Dedifferentiated amniotic fluid mesenchymal stem cell (primary cell): ENCODE measurements at regions not wholly inside any gene's neighbourhood (a gene's known extent, or its start where the extent isn't known, plus 50 kb on each side); places are given as distances from the start of the nearest gene placed in this dataset.
"Not testable (repeated sequence)": the region's sequence is repeated elsewhere in the genome, so short reads cannot be mapped to it uniquely, and the experiment has no call there.

Experiments
- DNase-seq: peaks from one replicate; pipeline ENCODE4 v3.0.0-alpha.2; 2016; ENCODE audit errors: extremely low spot score

DNA sequence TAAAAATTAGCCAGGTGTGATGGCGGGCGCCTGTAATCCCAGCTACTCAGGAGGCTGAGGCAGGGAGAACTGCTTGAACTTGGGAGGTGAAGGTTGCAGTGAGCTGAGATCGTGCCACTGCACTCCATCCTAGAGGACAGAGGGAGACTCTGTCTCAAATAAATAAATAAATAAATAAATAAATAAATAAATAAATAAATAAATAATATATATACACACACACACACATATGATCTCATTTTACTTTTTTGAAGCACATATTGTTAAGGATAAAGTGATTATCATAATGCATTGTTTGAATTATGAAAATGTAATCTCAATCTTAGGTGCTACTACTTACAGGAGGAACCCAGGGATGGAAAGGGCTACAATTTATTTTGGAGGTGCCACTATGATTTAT, 130.5 kb upstream of the PCDH7 start:
- DNase-seq = not testable (repeated sequence)

DNA sequence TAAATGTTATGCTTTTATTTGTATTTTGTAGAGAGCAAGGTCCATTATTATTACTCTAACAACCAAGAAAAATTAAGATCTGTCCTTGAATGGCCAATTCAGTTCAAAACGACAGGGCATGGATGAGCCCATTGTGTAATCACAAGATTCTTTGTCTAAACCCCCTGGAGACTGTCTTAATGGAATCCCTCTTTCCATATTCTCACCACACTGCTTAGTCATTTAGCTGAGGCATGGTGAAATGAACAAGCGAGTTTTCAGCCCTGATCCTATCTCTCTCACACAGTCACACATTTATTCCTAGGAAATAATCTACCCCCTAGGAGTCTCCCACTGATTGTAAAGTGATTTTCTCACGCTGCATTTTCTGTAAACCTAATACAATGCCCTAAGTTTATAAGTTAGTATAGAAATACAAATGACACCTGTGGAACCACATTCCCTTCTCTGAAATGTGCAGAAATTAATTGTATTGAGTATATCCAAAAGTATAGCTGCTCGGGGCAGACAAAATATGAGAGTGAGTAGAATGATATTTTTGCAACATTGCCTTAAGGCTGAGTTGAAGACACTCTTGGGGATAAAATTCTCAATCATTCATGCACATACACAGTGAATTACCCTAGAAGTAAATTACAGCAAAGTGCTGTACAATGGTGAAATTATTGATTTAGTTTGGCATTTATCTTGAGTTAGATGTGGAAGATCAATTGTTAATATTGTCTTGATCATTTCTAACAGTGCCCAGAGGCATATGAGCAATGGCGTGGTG, 119.7 kb upstream of the PCDH7 start:
- no peak for DNase-seq

DNA sequence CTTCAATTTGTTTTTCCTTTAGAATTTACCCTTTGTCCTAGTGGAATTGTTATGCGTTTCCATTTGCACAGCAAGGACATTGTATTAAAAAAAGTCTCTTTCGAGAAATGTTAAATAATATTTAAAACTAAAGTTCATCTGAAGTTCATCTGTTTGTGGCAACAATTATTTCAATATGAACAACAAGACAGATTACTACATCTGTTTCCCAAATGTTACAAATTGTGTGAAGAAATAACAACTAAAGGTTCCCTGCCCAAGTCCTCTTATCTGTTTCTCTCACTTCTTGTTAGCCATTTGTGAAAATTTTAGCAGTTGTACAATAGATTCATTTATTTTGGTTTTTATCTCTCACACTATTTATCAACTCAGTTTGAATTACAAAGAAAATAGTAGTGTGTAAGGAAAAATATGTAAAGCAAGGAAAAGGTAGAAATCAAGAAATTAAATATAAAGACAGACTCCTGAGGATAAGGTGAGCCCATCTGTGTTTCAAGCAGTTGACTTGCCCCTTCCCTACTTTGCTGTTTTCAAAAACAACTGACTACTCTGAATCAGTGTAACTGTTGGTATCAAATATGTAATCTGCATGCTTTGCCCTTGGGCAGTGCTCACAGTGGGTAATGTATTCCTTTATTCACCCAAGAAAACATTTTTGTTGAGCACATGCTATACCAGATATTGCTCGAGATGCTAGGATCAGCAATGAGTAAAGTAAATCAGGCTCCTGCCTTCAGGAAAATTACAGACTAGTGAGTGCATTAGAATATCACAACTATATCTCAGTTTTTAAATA, 118.9 kb upstream of the PCDH7 start:
- no peak for DNase-seq

DNA sequence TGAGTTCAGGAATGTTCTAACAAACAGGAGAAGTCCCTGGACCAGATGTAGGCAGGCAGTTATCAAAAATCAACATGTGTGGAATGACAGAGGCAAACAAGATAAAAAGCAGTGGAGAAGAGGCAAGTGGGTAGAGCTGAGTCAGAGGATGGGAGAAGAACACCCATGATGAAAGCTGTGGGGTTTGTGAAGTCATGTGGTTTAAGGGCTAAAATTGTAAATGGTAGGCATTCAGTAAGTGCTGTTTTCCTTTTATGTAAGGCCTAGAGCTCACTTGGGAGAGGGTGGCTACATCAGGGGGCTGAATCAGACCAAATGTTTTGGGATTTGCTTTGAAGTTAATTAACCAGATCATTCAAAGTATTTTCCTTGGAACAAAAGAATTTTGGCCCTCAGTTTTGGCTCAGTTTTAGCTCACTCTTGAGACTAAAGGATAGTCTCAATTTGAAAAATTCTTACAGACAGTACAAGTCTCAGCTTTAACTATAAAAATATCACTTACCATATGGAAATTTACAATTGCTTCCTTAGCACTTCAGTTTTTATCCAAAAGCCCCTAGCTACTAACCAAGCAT, 114.5 kb upstream of the PCDH7 start:
- no peak for DNase-seq

DNA sequence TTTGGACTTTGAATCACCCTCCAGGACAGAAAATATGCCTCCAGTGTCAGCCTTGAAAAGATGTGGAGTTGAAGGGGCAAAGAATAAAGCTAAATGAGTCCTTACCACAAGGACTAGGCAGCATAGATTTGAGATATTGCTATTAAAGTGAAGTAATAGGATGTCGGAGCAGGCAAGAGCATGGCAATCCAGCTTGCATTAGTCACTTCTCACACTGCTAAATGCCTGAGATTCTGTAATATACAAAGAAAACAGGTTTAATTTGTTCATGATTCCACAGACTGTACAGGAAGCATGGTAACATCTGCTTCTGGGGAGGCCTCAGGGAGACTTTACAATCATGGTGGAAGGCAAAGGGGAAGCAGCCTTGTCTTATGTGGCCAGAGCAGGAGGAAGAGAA, 109.8 kb upstream of the PCDH7 start:
- DNase-seq = no peak

DNA sequence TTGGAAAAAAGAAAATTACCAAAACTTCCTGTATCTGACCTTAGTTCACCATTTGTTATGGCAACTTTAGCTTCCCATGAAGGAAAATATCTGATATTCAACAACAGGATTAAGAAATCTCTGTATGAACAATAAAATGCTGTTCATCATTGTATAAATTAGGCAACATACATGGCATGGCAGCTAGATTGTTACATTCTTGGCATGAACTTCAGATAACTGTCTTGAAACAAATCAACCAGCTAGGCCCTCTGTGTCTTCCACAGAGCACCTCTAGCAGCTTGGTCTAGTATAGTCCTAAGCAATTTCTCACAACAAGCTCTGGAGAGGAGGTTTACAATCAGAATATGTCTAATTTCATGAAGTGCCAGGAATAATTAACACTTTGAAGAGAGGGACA, 105.4 kb upstream of the PCDH7 start:
- no peak for DNase-seq

DNA sequence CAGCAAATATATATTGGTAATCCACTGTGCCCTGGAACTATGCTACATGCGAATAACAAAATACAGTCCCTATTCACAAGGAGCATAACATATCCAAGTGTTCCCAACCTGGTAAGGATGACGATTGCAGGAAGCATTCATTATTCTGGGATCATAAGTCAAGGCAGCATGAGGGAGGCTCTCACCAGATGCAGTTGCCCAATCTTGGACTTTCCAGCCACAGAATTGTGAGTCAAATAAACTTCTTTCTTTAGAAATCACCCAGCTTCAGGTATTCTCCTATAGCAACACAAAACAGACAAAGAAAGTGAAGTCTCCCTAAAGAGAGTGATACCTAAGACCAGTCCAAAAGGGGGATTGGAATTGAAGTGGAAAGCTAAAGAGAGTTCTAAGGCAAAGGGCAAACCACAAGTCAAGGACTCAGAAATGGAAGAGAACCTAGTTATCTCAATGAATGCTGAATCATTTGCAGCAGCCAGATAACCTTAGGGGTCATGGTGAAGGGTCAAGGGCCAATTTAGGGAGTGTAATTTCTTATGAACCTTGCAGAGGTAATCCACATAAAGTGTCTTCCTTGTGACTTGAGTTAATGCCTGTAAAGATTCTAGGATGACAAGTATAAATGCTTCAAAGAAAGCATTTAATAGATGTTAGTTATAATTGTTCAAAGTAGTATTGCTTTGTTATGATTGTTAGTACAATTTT, 103.1 kb upstream of the PCDH7 start:
- no peak for DNase-seq

DNA sequence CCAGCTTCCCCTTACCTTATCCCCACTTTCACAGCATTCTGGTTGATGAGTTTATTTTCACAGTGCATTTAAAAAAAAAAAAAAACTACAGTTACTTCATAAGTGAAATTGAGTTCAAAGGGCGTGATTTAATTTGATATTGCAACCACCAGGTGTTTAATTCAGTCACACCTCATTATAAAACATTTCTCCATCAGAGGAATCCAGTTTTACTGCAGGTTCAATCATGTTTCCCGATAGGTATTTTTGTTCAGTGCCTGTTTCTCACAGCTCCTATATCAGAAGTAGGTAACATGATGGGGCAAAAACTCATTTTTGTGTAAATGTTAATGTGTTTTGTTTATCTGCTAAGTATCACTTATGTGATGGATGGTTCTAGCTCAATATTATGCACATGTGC, 102.3 kb upstream of the PCDH7 start:
- DNase-seq = no peak

DNA sequence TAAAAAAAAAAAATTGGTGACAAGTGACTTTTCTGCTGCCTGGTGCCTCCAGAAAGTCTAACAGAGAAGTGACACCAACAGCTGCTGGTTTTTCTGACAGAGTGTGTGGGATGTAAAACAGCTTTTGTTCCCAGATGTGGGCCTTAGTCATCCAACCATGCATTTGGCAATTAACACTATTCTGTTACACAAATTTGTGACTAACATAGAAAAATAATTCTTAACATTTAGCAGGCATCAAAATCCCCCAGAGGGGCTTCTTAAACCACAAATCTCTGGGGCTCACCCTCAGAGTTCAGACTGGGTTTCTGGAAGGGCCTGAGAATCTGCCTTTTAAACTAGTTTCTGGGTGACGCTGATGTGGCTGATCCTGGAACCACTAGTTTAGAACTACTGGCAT, 100.5 kb upstream of the PCDH7 start:
- DNase-seq = no peak

DNA sequence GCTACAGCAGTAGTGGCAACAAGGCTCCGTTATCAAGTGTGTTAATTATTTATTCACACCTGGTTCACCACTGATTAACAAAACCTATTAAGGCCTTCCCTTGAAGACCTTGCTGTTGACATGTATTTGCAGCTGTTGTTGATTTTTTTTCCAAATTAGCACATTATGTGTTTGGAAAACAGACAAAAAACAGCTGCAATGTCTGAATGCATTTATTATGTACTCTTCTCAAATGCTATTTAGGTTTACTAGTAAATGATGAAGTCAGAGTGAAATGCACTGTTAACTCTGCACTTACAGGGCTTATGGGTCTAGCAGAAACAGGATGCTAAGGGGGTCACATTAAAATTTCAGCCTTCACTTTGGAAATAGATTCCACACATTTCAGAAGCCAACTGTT, 99.5 kb upstream of the PCDH7 start:
- DNase-seq = no peak

DNA sequence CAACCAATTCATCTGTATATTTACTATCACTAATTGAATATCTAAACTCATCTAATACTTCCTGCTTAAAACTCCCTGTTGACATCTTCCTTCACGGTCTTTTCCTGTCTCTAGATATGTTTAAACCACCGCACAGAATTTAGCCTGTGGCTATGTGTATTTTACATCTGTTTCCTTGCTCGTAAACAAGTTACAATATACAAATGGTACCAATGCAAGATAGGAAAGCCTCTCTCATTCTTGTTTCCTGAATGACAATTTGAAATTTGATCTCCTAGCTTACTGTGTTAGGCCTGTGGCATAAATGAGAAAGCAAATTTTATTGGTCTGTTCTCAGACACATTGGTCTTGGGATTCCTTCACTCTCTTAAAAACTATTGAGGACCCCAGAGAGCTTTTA, 89.7 kb upstream of the PCDH7 start:
- DNase-seq = no peak

DNA sequence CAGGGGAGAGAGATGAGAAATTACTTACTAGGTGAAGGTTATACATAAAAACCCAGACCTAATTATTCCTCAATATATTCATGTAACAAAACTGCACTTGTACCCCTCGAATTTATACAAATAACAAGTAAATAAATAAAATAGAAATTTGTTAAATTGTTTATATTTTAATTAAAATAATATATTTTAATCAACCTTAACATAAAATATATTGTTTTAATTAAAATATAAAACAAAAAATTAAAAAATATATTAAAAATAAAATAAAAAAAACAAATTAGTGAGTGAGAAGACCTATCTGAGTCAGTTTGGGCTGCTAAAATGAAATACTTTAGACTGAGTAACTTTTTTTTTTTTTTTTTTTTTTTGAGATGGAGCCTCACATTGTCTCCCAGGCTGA, 87.4 kb upstream of the PCDH7 start:
- no peak for DNase-seq

DNA sequence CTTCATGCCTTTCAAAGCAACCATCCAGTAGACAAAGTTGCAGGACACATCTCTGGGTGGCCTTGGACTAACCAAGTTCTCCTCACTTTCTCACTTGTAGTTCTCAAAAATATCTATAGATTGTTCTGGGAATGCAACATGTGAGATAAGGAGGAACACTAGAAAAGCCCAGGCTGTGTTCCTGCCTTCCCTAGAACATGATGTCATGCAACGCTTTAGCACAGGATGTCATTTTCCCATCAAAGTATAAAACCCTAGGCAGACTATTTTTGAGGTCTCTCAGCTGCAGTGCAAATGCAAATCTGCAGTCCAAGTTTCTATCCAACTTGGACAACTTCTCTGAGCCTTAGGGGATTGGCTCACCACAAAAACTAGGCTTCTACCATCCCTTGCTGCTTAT, 78.8 kb upstream of the PCDH7 start:
- no peak for DNase-seq

DNA sequence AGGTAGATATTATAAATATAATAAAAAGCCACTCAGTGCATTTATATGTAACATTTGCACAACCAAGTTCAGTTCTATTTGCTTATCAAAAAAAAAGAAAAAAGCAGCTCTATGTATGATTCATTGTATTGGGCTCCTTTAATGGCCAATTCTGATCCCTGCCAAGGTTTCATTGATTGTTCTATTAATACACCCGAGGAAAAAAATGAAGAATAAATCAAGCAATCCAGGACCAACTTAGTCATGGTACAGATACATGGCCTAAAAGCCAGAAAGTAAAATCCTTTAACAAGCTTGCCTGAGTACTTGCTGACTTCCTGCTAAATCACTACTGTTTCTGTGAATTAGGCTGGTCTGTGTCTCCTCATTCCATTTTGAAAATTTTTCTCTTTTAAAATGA, 77.6 kb upstream of the PCDH7 start:
- DNase-seq = no peak

DNA sequence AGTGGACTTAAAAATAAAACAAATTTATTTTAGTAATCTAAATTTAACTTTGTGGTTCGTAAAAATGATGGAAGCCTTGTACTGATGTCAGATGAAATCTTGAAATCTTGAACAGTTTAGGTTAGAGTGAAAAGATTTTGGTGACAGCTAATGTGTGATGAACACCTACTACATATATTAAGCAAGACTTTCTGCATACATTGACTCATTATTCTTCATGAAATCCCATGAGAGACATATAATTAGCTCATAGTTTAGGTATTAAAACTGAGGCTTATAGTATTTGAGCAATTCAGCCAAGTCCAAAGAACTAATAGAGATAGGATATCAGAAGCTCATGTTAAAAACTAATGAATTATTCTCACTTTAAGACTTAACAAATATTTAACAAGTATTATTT, 66.9 kb upstream of the PCDH7 start:
- DNase-seq = no peak

DNA sequence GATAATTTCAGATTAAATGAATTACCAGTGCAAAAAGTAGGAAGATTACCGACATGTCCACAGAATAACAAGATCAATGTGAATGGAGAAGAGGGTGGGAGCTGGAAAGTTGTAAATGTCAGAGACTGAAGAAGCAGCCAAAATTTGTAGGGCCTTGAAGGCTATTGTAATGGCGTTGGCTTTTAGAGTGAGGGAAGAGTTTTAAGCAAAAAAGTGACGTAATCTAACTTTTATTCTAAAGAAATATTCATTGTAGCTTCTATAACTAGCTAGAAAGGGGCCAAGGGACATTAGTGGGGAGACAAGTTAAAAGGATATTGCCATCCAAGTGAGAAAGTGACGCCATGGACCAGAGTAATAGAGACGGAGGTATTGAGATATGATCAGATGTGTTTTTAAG, 63.3 kb upstream of the PCDH7 start:
- DNase-seq = no peak

DNA sequence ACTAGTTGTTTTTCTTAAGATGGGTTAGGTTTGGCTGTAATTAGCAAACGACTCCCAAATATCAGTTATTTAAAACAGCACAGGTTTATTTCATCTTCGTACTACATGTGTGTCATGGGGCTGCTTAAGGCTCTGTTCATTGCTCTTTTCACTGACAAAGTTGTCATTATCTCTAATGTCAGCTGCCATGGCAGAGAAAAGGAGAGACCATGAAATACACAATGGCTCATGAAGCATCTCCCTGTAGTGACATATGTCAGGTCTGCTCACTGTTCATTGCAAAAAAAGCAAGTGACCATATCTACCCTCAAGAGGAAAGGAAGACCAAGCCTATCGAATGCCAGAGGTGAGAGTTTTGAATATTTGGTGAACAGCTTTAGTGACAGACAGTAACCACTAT, 52.2 kb upstream of the PCDH7 start:
- DNase-seq = no peak

DNA sequence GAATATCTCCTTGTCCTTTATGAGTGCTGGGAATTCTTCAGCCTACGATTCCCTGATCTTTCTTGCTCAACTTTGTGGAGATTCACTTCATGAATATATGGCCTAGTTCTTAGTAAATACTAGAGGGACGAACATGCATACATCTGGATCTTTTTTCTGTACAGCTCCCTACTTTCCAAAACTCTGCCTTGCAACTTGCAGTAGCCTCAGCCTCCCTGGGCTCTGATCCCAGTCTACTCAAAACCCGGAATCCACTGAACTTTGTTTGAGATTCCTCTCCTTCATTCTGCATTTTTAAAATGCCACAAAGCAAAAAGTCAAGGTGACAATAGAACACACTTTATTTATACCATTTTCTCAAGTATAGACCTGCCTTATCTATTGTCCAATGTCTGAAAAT, 50.0 kb upstream of the PCDH7 start:
- no peak for DNase-seq
